Neuronal stem cell (in vitro differentiated cells): ENCODE measurements at regions not wholly inside any gene's neighbourhood (a gene's known extent, or its start where the extent isn't known, plus 50 kb on each side); places are given as distances from the start of the nearest gene placed in this dataset.

Experiments used
- DNase-seq: peaks from one replicate; pipeline ENCODE4 v3.0.0-alpha.2; 2013; ENCODE audit warnings: low spot score
- H2AFZ ChIP-seq: one replicate; pipeline ENCODE4 v1.6.1; 2013; ENCODE audit warnings: mild to moderate bottlenecking, low read length, inconsistent platforms
- H2AK5ac ChIP-seq: 2 replicates; pipeline ENCODE4 v1.6.1; 2013; ENCODE audit warnings: low read depth, mild to moderate bottlenecking, inconsistent platforms, low read length, moderate library complexity, mixed read lengths
- H2BK120ac ChIP-seq: 2 replicates; pipeline ENCODE4 v1.6.1; 2013; ENCODE audit warnings: low read depth, mild to moderate bottlenecking, inconsistent platforms, low read length, moderate library complexity, mixed read lengths
- H2BK12ac ChIP-seq: one replicate; pipeline ENCODE4 v1.6.1; 2013; ENCODE audit warnings: low read length, inconsistent platforms
- H2BK15ac ChIP-seq: 2 replicates; pipeline ENCODE4 v1.6.1; 2013; ENCODE audit warnings: mild to moderate bottlenecking, low read length, inconsistent platforms, mixed read lengths
- H2BK5ac ChIP-seq: one replicate; pipeline ENCODE4 v1.6.1; 2013; ENCODE audit warnings: inconsistent platforms, mild to moderate bottlenecking, low read length, moderate library complexity
- H3K14ac ChIP-seq: one replicate; pipeline ENCODE4 v1.6.1; 2013; ENCODE audit warnings: low read length, inconsistent platforms
- H3K18ac ChIP-seq: 2 replicates; pipeline ENCODE4 v1.6.1; 2013; ENCODE audit warnings: low read length, inconsistent platforms
- H3K23ac ChIP-seq: 2 replicates; pipeline ENCODE4 v1.6.1; 2013; ENCODE audit warnings: low read depth, mild to moderate bottlenecking, mixed read lengths, low read length, inconsistent platforms; ENCODE audit not compliant: poor library complexity
- H3K27ac ChIP-seq: replicated peaks from 3 replicates; pipeline ENCODE4 v1.5.1; 2013; ENCODE audit warnings: low read length, inconsistent platforms
- H3K27me3 ChIP-seq, 3 experiments: 2 replicates each; pipeline ENCODE4 v1.6.1; 2013; ENCODE audit warnings: low read length in 3 of 3, mild to moderate bottlenecking in 2 of 3, inconsistent platforms in 1 of 3, low read depth in 1 of 3, mixed read lengths in 1 of 3, moderate library complexity in 1 of 3; ENCODE audit not compliant: control insufficient read depth in 3 of 3, insufficient read depth in 3 of 3
- H3K36me3 ChIP-seq, 2 donors: replicated peaks in 1 of 2; 2 replicates each; pipeline ENCODE4 v1.6.1; 2013; ENCODE audit warnings: low read length in 2 of 2; ENCODE audit not compliant: control insufficient read depth in 2 of 2, insufficient read depth in 2 of 2
- H3K4ac ChIP-seq: 2 replicates; pipeline ENCODE4 v1.6.1; 2013; ENCODE audit warnings: inconsistent platforms, mild to moderate bottlenecking, low read length, moderate library complexity
- H3K4me1 ChIP-seq, 2 donors: 1 replicate in 1 of 2; 2 replicates in 1 of 2; pipeline ENCODE4 v1.6.1; 2013; ENCODE audit warnings: low read length in 2 of 2, low read depth in 1 of 2; ENCODE audit not compliant: control insufficient read depth in 2 of 2, insufficient read depth in 1 of 2
- H3K4me2 ChIP-seq: one replicate; pipeline ENCODE4 v1.6.1; 2013; ENCODE audit warnings: mild to moderate bottlenecking, low read length, inconsistent platforms; ENCODE audit not compliant: insufficient read depth, poor library complexity, severe bottlenecking
- H3K4me3 ChIP-seq, 2 donors: 2 replicates each; pipeline ENCODE4 v1.5.1; 2013; ENCODE audit warnings: low read length in 2 of 2, mild to moderate bottlenecking in 2 of 2, inconsistent platforms in 1 of 2, moderate library complexity in 1 of 2
- H3K79me1 ChIP-seq: one replicate; pipeline ENCODE4 v1.6.1; 2013; ENCODE audit warnings: low read depth, mild to moderate bottlenecking, inconsistent platforms, low read length, moderate library complexity
- H3K9ac ChIP-seq: one replicate; pipeline ENCODE4 v1.6.1; 2013; ENCODE audit warnings: mild to moderate bottlenecking, low read depth, low read length, inconsistent platforms; ENCODE audit not compliant: poor library complexity
- H3K9me3 ChIP-seq, 2 donors: replicated peaks in 1 of 2; 2 replicates each; pipeline versions ENCODE3 to v1.6.1; 2013; ENCODE audit warnings: low read length in 2 of 2, mild to moderate bottlenecking in 2 of 2, inconsistent platforms in 1 of 2, low read depth in 1 of 2, mixed read lengths in 1 of 2, moderate library complexity in 1 of 2; ENCODE audit not compliant: control insufficient read depth in 2 of 2, insufficient read depth in 1 of 2
- H4K8ac ChIP-seq: one replicate; pipeline ENCODE4 v1.6.1; 2013; ENCODE audit warnings: low read depth, mild to moderate bottlenecking, inconsistent platforms, low read length, moderate library complexity
- H4K91ac ChIP-seq: one replicate; pipeline ENCODE4 v1.6.1; 2013; ENCODE audit warnings: low read length, low read depth, mild to moderate bottlenecking, inconsistent platforms; ENCODE audit not compliant: poor library complexity
- WGBS, 2 donors: extraction: QIAGEN DNeasy Blood & Tissue Kit; methylation state at CpG; one replicate each; pipeline ENCODE4 v1.1.7; 2013; ENCODE audit warnings: missing lambda C conversion rate in 2 of 2, mixed read lengths in 1 of 2; ENCODE audit not compliant: insufficient read length in 2 of 2, insufficient replicate concordance in 1 of 2; ENCODE audit errors: extremely low coverage in 2 of 2; 5-methylcytosine and 5-hydroxymethylcytosine counted together

- no CpG with 5 or more reads among the region's 2 CpGs for WGBS, 2 donors
Measured at GRCh38 chr3:144097163-144097562, 125.5 kb downstream of the DIPK2A start.

GRCh38 chr3:144098691-144099090 is 127.1 kb downstream of the DIPK2A start:
- Histone ChIP-seq H3K14ac (peak overlapping the region; percentile 47), H2AK5ac (peak overlapping the region; percentile 99), H3K27ac (no peak overlapping the region), H4K91ac (peak overlapping the region; percentile 57), H3K4me1 (peaks cover under 1 to 5% of the 10 kb centered on the region in 2 donors), H3K27me3 (no peaks in the 10 kb centered on the region), H2BK12ac (peak overlapping the region; percentile 86), H2BK15ac (peak overlapping the region; percentile 98), H3K9me3 (peaks cover 10 to 14% of the 10 kb centered on the region in 2 donors), H3K9ac (no peak overlapping the region), H3K18ac (peak overlapping the region; percentile 92), H4K8ac (no peak overlapping the region), H3K4me2 (no peak overlapping the region), H2AFZ (no peak overlapping the region), H2BK5ac (peak overlapping the region; percentile 85), H3K4ac (peak overlapping the region; percentile 60), H3K79me1 (no peaks in the 10 kb centered on the region), H3K4me3 (no peak overlapping the region), H2BK120ac (peak overlapping the region; percentile 90), H3K36me3 (peaks cover 0 to 2% of the 10 kb centered on the region in 2 donors), H3K23ac (peak overlapping the region; percentile 70)
- no CpG with 5 or more reads among the region's 7 CpGs for WGBS, 2 donors
- no peak for DNase-seq

More at GRCh38 chr3:144097163-144097562, 125.5 kb downstream of the DIPK2A start:
- no peak overlapping the region for H4K91ac ChIP-seq
- no peak overlapping the region for H4K8ac ChIP-seq
- H2AK5ac ChIP-seq = no peak overlapping the region
- H3K4me2 ChIP-seq = no peak overlapping the region
- no peak overlapping the region for H2BK12ac ChIP-seq
- no peak overlapping the region for H2BK15ac ChIP-seq
- H2BK5ac ChIP-seq = no peak overlapping the region
- H3K9me3 ChIP-seq = peaks cover 10 to 14% of the 10 kb centered on the region in 2 donors
- H3K27ac ChIP-seq = peak overlapping the region; percentile 50
- DNase-seq = no peak
- H3K14ac ChIP-seq = no peak overlapping the region
- no peak overlapping the region for H3K4ac ChIP-seq
- H2BK120ac ChIP-seq = no peak overlapping the region
- H3K36me3 ChIP-seq = peaks cover 0 to 2% of the 10 kb centered on the region in 2 donors
- no peaks in the 10 kb centered on the region for H3K79me1 ChIP-seq
- H3K18ac ChIP-seq = no peak overlapping the region
- no peak overlapping the region for H3K23ac ChIP-seq
- no peak overlapping the region for H2AFZ ChIP-seq
- peaks cover 0 to 5% of the 10 kb centered on the region in 2 donors for H3K4me1 ChIP-seq
- no peaks in the 10 kb centered on the region for H3K27me3 ChIP-seq
- no peak overlapping the region for H3K4me3 ChIP-seq
- H3K9ac ChIP-seq = no peak overlapping the region

DNA sequence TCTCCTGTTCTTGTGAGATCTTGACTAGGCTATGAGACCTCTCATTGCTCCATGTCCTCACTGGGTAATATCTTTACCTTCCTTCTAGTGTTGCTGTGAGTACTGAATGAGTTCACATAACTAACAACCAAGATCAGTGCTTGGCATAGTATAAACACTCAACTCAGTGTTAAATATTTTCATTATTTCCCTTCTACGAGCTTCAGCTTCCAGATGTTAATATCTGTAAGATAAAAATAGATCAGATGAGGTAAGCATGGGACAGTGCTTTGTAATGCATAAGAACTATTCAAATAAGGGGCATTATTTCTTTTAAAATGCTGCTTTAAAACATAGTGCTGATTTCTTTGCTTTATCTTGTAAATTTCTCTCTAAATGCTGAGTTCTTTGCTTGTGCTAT is 130.8 kb downstream of the DIPK2A start:
- Histone ChIP-seq H3K79me1 (no peaks in the 10 kb centered on the region), H2BK120ac (no peak overlapping the region), H4K91ac (no peak overlapping the region), H3K4me1 (peaks cover 7 to 10% of the 10 kb centered on the region in 2 donors), H2AK5ac (no peak overlapping the region), H3K36me3 (peaks cover 0 to 2% of the 10 kb centered on the region in 2 donors), H3K9ac (no peak overlapping the region), H2BK12ac (no peak overlapping the region), H3K18ac (no peak overlapping the region), H3K4me3 (no peak overlapping the region), H2BK15ac (no peak overlapping the region), H3K9me3 (peaks cover 10 to 14% of the 10 kb centered on the region in 2 donors), H4K8ac (no peak overlapping the region), H2BK5ac (no peak overlapping the region), H3K23ac (no peak overlapping the region), H2AFZ (no peak overlapping the region), H3K27me3 (no peaks in the 10 kb centered on the region), H3K4me2 (no peak overlapping the region), H3K27ac (no peak overlapping the region), H3K4ac (no peak overlapping the region), H3K14ac (no peak overlapping the region)
- no peak for DNase-seq
- WGBS, 2 donors = no CpG with 5 or more reads among the region's 1 CpG

- Histone ChIP-seq H4K8ac (no peak overlapping the region), H3K9me3 (peaks cover 6 to 8% of the 10 kb centered on the region in 2 donors), H2AK5ac (no peak overlapping the region), H2BK15ac (no peak overlapping the region), H3K23ac (no peak overlapping the region), H3K79me1 (no peaks in the 10 kb centered on the region), H2BK120ac (no peak overlapping the region), H2AFZ (peak overlapping the region; percentile 2), H3K27ac (no peak overlapping the region), H3K14ac (no peak overlapping the region), H2BK5ac (no peak overlapping the region), H3K18ac (no peak overlapping the region), H3K4me1 (peaks cover 7 to 10% of the 10 kb centered on the region in 2 donors), H3K9ac (no peak overlapping the region), H3K4me2 (no peak overlapping the region), H3K36me3 (peaks cover 0 to 2% of the 10 kb centered on the region in 2 donors), H3K27me3 (no peaks in the 10 kb centered on the region), H2BK12ac (no peak overlapping the region), H4K91ac (no peak overlapping the region), H3K4me3 (no peak overlapping the region), H3K4ac (no peak overlapping the region)
- DNase-seq = peak; percentile 66
- no CpG with 5 or more reads among the region's 3 CpGs for WGBS, 2 donors
Measured at GRCh38 chr3:144104186-144104585, 132.6 kb downstream of the DIPK2A start.
